ENCODE measurements at regions not wholly inside any gene's neighbourhood (a gene's known extent, or its start where the extent isn't known, plus 50 kb on each side); places are given as distances from the start of the nearest gene placed in this dataset.

GRCh38 chr4:156568484-156568883 is 403.1 kb downstream of the PDGFC start:
- no peak for TF ChIP-seq ZFX (IDR thresholded peaks at IDR 0.05)
- TF ChIP-seq, protein P1, sequence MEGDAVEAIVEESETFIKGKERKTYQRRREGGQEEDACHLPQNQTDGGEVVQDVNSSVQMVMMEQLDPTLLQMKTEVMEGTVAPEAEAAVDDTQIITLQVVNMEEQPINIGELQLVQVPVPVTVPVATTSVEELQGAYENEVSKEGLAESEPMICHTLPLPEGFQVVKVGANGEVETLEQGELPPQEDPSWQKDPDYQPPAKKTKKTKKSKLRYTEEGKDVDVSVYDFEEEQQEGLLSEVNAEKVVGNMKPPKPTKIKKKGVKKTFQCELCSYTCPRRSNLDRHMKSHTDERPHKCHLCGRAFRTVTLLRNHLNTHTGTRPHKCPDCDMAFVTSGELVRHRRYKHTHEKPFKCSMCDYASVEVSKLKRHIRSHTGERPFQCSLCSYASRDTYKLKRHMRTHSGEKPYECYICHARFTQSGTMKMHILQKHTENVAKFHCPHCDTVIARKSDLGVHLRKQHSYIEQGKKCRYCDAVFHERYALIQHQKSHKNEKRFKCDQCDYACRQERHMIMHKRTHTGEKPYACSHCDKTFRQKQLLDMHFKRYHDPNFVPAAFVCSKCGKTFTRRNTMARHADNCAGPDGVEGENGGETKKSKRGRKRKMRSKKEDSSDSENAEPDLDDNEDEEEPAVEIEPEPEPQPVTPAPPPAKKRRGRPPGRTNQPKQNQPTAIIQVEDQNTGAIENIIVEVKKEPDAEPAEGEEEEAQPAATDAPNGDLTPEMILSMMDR (conservative IDR thresholded peaks at IDR 0.05): no peak
- no peak overlapping the region for H3K27ac ChIP-seq

DNA sequence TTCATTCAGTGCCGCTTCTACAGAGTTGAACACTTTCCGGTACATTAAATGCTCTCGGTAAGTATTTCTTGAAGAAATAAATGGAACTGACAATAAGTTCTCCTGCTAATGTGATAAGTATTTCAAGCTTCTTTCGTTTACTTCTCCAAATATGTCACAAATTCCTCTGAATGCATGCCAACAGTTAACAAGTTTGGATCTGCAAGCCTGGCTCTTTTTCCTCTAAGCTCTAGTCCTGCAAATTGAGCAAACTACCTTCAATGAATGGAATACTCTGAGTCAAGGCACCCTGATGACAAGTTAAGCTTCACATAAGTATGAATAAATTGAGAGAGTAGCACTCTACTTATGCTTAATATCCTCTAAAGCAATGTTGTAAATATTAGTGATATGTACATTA is 403.6 kb downstream of the PDGFC start:
- no peak overlapping the region for H3K27ac ChIP-seq
- TF ChIP-seq ZFX (IDR thresholded peaks at IDR 0.05): no peak
- TF ChIP-seq, protein P1 (conservative IDR thresholded peaks at IDR 0.05): no peak

GRCh38 chr4:156560701-156561100 is 410.9 kb downstream of the PDGFC start:
- no peak overlapping the region for H3K27ac ChIP-seq
- no peak for TF ChIP-seq ZFX (IDR thresholded peaks at IDR 0.05)
- TF ChIP-seq, protein P1 (conservative IDR thresholded peaks at IDR 0.05): no peak

- no peak overlapping the region for H3K27ac ChIP-seq
- no peak for TF ChIP-seq ZFX (IDR thresholded peaks at IDR 0.05)
- TF ChIP-seq, protein P1 (conservative IDR thresholded peaks at IDR 0.05): no peak
These were observed 412.3 kb downstream of the PDGFC start for GRCh38 chr4:156559346-156559745.

DNA sequence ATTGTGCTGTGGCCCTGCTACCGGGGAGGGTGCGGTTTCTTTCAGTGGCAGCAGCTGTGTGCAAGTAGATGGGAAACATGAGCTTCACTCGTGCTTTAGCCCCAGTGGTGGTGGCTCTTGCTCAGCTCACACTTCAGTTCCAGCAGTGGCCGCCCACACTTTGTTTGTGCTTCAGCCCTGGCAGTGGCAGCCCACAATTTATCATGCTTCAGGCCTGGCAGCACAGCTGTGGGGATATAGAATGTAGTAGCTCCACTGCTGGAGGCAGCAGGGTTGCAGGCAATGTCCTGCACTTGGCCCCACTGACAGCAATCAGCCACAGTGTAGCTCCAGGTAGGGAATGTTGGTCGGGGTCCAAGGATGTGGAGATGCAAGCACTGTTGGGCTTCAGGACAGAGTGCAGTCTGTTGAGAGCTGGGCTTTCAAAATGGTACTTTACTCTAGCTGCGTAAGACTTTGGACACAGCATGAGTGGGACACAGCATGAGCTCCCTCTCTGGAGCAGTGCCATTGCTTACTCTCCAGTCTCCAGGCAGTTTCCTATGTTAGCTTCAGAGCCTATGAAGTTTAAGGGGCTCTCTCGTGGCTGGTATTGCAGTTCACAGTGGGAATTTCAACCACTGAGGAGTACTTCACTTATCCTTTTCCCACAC is 413.1 kb downstream of the PDGFC start:
- H3K27ac ChIP-seq: no peak overlapping the region
- TF ChIP-seq, protein P1 (conservative IDR thresholded peaks at IDR 0.05): no peak
- no peak for TF ChIP-seq ZFX (IDR thresholded peaks at IDR 0.05)

DNA sequence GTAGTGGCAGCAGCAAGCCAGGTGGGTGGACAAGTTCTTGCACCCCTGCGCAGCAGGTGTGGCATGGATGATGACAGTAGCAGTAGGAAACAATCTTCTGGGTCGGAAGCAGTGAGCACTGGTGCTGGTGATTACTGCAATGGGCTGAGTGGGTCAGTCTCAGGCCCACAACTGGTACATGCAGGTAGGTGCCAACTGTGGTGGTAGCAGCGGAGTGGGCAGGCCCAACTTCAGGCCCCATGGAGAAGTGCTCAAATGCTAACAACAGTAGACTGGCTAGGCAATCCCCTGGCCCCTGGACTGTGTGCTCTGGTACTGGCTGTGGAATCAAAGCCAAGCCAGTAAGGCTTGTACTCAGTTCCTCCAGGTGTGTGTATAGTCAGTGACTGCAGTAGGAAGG is 413.7 kb downstream of the PDGFC start:
- no peak overlapping the region for H3K27ac ChIP-seq
- TF ChIP-seq ZFX (IDR thresholded peaks at IDR 0.05): no peak
- TF ChIP-seq, protein P1 (conservative IDR thresholded peaks at IDR 0.05): no peak

- no peak overlapping the region for H3K27ac ChIP-seq
- no peak for TF ChIP-seq ZFX (IDR thresholded peaks at IDR 0.05)
- TF ChIP-seq, protein P1 (conservative IDR thresholded peaks at IDR 0.05): no peak
These were observed 415.3 kb downstream of the PDGFC start for GRCh38 chr4:156556336-156556735.
